Stimulated activated CD4-positive, alpha-beta T cell treated with anti-CD3 and anti-CD28 coated beads, Interleukin-1b, Interleukin-23, amount 100 ng/mL, for 4 hours (primary cell): ENCODE measurements at regions not wholly inside any gene's neighbourhood (a gene's known extent, or its start where the extent isn't known, plus 50 kb on each side); places are given as distances from the start of the nearest gene placed in this dataset.

Experiments used
- DNase-seq, 2 donors: peaks; one replicate each; pipeline ENCODE4 v3.0.0-alpha.2; 2020; ENCODE audit warnings: low read depth in 2 of 2

DNA sequence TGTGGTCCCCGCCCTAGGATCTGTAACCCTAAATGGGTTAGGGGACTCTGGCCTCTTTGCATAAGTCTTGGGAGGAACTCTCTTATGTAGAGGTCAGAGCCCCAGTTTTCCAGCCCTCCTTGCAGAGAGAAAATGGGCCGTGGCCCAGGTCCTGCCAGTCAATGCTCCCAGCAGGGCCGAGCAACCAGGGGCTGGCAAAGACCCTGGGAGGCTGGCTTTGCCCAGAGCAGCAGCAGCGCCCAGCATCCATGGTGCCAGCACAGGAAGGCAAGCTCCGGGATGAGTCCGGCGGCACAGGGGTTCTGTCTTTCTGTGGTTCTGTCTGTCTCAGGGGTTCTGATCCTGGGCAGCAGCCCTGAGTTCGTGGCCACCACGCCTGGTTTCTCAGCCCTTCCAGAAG lies 684.8 kb downstream of the BRD1 start:
- DNase-seq, result no peak

- DNase-seq, result no peak
Observed at GRCh38 chr22:49142296-49142695, 685.4 kb downstream of the BRD1 start.

- DNase-seq, result no peak
Observed at GRCh38 chr22:49141761-49142160, 685.9 kb downstream of the BRD1 start.

- no peak for DNase-seq
Observed at GRCh38 chr22:49140911-49141665, 686.6 kb downstream of the BRD1 start.

DNA sequence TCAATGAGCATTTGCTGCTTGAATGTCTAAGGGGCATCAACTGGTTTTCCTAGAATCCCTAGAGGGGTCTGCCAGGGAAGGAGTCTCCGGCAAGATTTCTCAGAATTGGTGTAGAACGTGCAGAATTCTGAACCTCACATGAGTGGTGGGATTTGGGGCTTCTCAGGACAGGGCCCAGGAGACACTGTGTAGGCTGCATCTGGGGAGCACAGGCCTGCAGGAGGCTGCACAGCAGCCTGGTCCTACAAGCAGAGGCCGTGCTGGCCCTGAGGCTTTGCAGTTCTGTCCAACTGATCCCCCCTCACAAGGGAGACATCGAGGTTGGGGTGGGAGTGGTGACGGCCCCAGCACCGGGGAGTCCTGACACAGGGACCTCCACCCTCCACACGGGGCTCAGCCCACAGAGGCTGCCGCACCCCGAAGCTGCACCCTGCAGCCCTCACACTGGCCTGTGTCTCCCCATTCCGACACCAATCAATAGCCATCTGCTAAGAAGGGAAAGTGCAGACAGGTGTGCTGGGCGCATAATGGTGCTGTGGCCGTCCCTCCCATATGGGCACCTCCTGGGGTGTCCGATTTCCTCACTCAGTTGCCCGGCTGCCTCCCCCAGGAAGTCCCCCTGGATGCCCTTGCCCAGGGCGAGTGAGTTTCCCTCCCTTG lies 688.1 kb downstream of the BRD1 start:
- DNase-seq, result no peak

GRCh38 chr22:49138250-49138790 lies 689.4 kb downstream of the BRD1 start:
- no peak for DNase-seq

DNA sequence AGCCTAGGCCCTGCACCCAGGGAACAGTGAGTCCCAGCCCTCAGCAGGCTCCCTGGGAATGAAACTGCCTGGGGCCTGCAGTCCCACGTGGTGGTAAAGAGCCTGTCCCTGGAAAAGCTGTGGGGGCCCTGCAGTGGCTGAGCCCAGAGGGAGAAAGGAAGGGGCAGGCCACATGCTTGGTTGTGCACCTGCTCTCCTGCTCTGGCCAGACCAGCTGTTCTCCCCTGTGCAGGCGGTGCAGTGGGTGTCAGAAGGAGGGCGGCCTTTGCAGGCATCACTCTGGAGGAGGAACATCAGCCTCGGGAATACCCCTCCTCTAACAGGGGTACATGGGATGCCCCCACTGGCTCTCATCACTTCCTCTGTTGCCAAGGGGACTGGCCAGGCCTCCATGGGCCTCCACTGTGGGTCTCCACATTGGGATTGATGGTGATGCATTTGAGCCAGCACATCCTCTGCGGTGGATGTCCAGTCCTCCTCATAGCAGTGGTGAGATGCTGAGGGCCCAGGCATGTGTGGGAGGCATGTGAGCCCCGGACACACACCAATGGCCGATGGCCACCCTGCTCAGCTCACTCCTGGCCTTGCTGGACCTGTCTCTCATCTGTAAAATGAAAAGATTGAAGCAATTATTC lies 690.4 kb downstream of the BRD1 start:
- no peak for DNase-seq

DNA sequence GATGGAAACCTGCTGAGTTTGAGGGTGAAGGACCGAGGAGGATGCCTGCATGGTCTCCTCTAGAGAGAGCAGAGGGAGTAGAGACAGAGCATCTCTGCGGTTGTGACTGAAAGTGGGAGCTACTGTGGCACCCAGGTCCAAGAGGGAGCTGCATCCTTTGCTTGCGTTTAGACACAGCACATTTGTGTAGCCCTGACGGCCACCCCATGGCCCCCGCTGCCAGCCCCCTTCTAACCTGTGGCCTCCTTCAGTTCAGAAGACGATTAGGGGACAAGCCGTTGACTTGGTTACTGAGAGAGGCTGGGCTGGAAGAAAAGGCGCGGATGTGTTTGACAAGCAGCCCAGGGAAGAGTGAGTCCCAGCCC lies 690.9 kb downstream of the BRD1 start:
- DNase-seq, result no peak

DNA sequence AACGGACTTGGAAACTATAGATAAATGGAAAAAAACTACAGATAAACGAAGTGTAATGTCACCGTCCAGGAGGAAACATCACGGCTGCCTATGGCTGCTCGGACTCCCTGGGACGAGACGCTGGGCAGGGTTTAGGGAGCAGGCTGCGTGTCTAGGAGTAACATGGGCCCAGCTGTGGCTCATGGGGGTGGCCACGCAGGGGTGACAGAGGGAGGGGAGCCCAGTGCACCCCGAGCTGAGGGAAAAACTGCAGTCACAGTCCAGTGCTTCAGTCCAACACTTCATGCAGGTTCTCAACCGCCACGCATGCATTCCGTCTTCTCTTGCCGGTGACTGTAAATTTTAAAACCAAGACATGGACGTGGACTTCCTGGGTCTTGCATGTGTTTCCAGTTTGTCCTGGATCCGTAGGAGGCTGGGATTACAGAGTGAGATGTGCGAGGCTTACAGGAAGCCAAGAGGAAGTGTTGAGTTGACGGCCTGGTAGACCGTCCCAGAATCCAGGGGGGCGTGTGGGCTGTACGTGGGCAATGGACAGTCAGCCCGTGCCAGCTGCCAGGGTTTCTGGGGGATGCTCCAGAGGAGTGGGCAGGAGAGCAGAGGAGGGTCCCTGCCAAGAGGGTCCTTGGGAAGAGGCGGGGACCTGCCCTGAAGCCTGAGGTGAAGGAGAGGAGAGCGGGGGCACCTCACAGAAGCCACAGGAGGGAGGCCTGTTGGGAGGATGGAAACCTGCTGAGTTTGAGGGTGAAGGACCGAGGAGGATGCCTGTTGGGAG lies 691.4 kb downstream of the BRD1 start:
- no peak for DNase-seq

DNA sequence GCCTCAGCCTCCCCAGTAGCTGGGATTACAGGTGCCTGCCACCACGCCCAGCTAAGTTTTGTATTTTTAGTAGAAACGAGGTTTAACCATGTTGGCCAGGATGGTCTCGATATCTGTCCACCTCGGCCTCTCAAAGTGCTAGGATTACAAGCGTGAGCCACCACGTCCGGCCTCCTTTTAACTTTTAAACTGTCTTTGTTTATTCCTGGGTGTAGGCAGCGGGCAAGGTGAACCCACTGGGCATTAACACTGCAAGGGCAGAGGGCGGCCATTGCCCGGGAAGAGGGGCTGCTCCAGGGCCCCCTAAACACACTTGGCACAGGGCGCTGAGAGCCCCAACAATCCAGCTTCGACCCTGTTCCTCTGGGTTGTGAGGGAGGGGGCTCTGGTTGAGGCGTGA lies 693.6 kb downstream of the BRD1 start:
- no peak for DNase-seq

GRCh38 chr22:49133541-49133940 lies 694.1 kb downstream of the BRD1 start:
- no peak for DNase-seq

DNA sequence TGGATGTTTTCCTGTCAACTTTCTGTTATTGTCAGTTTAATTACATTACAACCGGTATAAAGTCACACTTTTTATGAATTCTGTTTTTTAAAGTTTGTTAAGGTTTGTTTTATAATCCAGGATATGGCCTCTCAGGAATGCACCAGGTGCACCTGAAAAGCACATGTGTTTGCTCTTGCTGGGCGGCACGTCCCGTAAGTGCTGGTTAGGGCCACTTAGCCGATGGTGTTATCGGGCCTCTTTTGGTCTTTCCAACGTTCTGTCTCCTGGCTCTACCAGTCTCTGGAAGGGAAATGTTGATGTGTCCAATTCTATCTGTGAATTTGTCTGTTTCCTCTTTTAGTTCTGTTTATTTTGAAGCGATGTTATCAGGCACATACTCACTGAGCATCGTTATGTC lies 695.7 kb downstream of the BRD1 start:
- no peak for DNase-seq

- no peak for DNase-seq
Observed at GRCh38 chr22:49129736-49130135, 697.9 kb downstream of the BRD1 start.

GRCh38 chr22:49128874-49129273 lies 698.8 kb downstream of the BRD1 start:
- DNase-seq, result no peak

DNA sequence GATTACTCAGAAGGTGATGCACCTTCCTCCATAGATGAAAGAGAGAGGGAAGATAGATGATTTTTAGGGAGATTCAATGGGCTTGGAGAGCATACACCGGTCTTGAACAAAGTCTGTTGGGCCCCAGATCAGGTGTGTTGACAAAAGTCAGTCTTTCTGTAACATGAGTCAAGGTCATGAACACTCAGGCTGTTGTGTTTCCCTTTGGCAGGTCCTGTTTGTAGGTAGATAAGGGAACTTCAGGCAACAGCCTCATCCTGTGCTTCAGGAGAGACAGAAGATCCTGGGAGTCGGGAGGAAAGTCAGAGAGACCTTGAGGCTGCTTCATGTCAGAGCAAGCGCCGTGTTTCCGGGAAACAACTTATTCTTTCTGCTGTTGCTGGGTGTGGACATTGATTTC lies 703.1 kb downstream of the BRD1 start:
- no peak for DNase-seq

DNA sequence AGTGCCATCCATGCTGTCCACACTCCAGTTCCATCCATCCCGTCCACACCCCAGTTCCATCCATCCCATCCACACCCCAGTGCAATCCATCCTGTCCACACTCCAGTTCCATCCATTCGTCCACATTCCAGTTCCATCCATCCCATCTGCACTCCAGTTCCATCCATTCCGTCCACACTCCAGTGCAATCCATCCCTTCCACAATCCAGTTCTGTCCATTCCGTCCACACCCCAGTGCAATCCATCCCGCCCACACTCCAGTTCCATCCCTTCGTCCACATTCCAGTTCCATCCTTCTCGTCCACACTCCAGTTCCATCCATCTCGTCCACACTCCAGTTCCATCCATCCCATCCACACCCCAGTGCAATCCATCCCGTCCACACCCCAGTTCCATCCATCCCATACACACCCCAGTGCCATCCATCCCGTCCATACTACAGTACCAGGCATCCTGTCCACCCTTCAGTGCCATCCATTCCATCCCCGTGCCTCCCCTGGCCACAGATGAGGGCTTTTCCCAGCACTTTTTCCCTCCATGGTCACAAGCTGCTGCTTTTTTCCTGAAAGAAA lies 704.0 kb downstream of the BRD1 start:
- no peak for DNase-seq

DNA sequence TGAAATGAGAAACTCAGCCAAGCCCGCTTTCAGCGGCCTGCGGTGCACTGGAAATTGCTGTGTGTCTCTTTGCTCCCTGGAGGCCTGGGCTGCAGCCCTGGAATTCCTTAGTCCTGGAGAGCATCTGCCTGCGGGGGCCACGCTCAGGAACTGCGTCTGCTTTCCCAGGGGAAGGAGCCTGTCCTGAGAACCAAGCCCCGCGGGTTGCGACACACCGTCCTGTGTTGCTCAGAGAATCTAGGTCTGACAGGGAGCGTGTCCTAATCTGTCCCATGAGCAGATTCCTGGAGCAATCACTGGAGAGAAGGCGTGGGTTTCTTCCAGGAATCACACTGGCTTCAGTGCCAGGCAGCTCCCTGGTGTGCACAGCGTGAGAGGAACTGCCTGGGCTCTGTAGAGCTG lies 708.1 kb downstream of the BRD1 start:
- no peak for DNase-seq

DNA sequence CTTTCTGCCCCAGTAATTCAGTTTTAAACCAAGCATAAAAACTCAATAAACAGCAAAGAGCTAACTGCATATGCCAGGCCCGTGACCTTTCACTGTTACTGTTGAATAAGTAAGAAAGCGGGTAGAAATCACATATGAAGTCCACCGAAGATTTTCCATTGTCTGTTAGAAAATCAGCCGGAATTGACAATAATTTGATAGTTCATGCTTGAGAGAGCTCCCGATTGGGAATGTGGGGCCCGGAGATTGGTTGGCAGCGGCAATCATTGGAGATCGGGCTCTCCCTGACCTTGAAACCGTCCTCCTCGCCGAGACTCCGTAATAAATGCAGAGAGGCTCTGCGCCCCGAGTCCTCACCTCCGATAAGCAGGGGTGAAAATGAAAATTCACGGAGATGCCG lies 709.6 kb downstream of the BRD1 start:
- no peak for DNase-seq

DNA sequence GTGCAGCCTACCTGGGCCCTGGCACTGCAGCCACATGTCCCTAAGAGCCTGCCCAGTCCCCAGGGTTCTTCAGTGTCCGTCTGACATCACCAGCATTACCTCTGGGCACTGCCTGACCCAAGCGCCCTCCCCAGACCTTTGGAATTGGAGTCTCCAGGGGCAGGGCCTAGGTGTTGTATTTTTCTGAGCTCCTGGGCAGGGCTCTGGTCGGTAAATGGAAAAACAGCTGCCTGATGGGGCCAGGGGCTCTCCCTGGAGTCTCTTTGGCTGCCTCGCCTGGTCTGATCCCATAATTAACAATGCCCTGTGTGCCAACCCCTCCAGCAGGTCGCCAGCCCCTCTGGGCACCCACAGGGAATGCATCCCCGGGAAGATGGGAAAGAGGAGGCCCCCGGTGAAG lies 710.2 kb downstream of the BRD1 start:
- no peak for DNase-seq

- no peak for DNase-seq
Observed at GRCh38 chr22:49116486-49117120, 711.1 kb downstream of the BRD1 start.

DNA sequence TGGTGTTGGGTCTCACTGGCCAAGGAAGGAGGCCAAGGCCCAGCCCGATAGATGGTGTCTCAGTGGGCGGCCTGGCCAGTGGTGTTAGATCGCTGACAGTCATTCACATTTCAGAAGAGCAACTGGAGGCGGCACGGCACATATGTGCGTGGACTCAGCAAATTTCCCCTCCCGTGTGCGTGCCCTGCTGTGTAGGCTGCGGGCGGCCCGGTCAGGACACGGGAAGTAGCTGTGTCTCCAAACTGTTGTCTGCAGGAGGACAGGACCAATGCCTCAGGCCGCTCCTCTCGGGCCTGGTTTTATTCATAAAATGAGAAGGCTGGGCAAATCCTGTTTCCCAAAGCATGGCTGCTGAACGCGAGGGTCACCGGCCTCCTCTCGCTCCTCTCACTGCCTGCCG lies 711.7 kb downstream of the BRD1 start:
- no peak for DNase-seq
